Activated T-helper 1 cell treated with anti-CD3 and anti-CD28 coated beads, Interleukin-2, amount 50 U/mL, for 16 hours (primary cell): ENCODE measurements at regions not wholly inside any gene's neighbourhood (a gene's known extent, or its start where the extent isn't known, plus 50 kb on each side); places are given as distances from the start of the nearest gene placed in this dataset.

Experiments used
- DNase-seq, 2 donors: peaks; one replicate each; pipeline ENCODE4 v3.0.0-alpha.2; 2020; ENCODE audit warnings: low read depth in 1 of 2, low spot score in 1 of 2

DNA sequence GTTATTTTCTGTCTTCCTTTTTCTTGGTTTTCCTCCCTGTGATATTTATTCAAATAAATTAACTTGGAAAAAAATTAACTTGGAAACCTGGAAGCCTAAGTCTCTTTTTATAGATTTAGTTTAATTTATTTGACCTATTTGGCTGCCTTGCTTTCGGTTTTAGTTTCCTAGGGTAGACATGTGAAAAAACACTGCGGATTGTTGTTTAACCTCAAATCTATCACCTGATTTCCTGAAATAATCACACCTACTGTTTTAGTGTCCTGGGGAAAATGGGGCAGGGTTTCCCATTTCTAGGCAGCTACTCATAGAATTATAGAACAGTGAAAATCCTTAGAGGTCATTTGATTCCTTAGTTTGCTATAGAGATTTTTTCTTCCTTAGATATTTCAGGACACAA, 412.4 kb downstream of the PCDH17 start:
- no peak for DNase-seq

DNA sequence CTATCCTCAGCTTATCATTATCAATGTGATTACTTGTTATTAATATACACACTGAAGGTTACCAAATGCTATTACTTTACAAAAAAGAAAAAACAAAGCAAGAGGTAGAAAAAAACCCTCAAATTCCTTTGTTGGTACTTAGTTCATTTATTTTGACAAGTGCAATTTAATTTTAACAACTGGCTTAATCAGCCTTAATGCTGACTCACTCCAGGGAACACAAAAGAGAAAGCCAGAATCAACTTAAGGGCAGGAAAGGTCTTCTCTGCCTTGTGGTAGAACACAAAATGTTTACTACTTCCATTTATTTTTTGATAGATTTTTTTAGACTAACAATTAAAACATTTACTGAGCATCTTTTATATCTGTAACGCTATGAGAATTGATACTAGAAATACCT, 417.1 kb downstream of the PCDH17 start:
- no peak for DNase-seq

DNA sequence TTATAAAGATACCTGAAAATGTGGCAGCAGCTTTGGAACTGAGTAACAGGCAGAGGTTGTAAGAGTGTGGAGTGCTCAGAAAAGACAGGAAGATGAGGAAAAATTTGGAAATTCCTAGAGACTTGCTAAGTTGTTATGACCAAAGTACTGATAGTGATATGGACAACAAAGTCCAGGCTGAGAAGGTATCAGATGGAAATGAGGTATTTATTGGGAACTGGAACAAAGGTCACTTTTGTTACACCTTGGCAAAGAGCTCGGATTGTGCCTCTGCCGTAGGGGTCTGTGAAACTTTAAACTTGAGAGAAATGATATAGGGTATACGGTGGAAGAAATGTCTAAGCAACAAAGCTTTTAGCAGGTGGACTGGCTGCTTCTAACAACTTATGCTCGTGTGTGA, 419.9 kb downstream of the PCDH17 start:
- DNase-seq: no peak

DNA sequence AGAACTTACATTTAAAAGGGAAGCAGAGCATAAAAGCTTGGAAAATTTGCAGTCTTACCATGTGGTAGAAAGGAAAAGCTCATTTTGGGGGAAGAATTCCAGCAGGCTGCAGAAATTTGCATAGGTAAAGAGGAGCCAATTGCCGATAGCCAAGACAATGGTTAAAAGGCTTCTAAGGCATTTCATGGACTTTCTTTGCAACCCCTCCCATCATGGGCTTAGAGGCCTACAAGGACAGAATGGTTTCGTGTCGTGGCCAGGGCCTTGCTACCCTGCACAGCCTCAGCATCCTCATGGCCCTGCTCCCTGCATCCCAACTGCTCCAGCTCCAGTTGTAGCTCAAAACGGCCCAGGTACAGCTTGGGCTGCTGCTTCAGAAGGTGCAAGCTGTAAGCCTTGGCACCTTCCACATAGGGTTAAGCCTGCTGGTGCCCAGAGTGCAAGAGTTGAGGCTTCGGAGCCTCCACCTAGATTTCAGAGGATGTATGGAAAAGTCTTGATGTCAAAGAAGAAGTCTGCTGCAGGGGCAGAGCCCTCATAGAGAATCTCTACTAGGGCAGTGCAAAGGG, 420.3 kb downstream of the PCDH17 start:
- no peak for DNase-seq

DNA sequence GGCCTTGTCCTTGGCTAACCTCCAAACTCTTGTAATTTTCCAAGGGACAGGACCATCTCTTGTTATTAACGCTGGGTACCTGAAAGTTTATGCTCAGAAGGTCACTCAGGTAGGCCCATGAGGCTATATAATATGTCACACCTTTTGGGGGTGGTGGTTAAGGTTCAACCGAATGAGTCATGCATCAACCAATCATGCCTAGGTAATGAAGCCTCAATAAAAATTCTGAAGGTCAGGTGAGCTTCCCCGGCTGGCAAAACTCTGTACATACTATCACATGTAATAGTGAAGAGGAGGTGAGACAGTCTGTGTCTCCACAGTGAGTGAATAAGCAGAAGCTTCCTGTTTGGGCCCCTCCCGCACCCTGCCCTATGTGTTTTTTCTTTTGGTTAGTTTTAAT, 424.9 kb downstream of the PCDH17 start:
- DNase-seq: no peak

DNA sequence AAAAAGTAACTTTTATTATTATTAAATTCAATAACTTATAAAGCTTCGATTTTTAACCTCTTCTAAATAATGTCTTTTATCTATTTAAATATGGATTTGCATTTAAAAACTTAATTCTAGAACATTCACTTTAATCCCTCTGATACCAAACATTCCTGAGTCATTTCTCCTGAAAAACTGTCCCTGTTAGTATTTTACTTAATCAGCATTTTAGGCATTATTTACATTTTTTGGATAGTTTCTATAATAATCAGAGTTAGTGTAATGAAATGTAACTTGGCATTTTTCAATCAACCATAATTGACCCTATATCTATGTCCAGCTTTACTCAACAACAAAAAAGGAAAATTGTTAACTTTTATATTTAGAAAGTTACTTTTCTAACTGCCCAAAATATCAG, 428.1 kb downstream of the PCDH17 start:
- no peak for DNase-seq

DNA sequence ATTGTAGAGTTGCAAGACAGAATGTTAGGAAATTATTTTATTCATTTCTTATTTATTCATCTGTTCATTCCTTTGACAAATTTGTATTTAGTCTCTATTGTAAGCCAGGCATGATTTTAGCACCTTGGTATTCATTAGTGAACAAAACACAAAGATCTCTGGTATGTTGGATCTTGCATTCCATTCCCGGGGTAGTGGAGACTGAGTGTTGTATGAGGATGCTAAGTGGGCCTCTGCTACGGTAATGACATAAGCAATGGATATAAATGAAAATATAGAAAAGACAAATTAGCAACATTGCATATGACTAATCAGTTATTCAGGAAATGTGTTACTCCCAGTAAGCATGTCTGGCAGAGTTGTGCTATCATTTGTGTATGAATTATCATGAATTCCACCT, 449.3 kb downstream of the PCDH17 start:
- DNase-seq: no peak

DNA sequence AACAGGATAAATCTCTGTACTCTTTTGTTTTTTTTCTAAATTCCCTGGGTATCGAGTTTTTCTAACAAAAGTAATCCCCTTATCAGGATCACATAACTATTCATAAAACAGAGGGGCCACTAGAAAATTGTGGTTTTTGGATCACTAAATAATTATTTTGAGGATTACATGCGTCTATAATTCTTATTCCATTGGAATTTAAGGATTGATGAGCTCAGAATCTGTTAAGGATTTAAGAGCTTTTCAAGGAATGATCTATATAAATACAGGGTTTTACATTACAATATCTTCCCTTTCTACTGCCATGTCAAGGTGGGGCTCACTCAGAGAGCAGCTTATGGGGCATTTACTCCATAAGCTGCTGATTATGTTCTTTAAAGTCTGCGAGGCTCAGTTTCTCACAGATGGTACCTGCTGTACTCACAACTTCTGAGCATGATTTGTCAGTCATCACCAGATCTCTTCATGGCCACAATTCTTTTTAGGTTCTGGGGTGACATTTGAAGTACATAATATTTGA, 449.8 kb downstream of the PCDH17 start:
- no peak for DNase-seq

DNA sequence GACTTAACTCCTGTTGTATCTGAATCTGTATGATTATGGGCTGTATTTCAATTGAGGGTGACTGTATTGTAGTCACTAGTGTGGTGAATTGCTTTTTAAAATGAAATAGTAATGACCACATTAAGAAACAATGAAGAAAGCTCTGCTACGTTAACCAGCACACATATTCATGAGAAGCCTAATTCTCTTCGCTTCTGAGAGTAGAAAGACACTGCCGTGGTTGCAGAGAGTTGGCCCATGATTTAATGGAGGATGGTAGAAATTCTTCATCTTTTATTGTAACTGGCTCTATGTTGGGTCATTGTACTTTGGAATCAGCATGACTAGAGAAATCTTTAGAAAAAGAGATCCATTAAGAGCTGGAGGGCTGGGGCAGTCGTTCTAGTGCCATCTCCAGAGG, 451.5 kb downstream of the PCDH17 start:
- DNase-seq: no peak

DNA sequence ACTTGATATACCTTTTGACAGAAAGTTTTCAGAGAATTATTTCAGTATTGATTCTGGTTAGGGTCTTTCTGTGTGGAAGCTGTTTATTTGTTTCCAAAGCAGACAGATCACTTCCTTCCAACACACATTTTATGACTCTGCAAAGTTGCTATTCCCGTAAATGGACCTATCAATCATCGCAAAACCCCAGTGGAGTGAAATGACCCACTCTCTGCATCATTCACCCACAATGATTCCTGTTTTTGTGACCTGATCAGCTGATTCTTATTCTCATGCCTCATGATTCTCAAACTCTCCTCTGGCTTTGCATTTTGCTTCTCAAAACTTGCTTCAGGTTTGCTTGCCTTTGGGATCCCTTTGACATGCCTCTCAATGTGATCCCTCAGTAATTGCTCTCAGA, 453.7 kb downstream of the PCDH17 start:
- no peak for DNase-seq

DNA sequence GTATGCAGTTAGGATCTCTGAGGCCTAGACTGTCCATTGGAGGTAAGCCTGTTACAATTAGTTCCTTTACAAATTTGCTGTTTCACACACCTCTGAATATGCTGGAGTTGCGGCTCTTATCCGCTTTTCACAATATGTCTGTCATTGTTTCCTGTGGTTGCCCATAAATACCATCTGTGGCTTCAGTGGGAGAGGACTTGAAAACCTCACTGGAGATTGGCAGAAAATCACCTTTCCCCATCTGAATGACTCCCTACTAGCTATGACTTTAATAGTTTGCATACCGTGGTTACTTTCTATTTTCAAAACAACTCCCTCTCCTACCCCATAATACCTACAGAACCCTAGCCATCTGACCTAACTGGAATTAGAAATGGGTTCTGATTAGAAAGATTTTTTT, 454.3 kb downstream of the PCDH17 start:
- DNase-seq: no peak

DNA sequence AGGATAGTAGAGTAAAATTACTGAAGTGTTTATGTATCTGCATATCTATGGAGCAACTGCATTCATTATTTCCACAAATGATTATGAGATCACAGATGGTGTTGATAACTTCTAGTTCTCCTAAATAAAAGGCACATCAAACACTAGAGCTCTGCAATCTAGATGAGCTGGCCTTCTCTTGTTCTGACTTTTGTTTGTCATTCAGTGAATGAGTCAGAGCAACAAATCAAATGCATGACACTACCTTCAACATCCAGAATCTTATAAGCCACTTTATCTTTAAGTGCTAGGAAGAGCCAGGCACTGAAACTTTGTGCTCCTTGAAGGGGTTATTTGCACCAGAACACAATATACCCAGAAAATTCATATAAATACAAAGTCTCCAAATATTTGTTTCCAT, 456.0 kb downstream of the PCDH17 start:
- DNase-seq: no peak

DNA sequence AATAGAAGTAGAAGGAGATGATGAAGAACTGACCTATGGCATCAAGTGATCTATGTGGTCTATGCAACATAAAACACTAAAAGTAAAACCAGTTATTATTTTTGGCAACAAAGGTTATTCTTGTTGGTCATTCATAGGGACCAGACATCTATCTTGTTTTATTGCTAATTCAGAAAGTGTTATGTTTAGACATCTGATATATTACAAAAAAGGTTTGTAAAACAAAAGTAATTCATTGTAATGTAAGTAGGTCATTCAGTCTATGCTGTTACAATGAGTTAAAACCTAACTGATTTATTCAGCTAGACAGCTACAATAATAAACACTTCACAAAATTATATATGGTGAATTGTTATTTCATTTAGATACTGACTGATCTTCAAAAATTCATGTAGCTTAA, 461.9 kb downstream of the PCDH17 start:
- DNase-seq: no peak

DNA sequence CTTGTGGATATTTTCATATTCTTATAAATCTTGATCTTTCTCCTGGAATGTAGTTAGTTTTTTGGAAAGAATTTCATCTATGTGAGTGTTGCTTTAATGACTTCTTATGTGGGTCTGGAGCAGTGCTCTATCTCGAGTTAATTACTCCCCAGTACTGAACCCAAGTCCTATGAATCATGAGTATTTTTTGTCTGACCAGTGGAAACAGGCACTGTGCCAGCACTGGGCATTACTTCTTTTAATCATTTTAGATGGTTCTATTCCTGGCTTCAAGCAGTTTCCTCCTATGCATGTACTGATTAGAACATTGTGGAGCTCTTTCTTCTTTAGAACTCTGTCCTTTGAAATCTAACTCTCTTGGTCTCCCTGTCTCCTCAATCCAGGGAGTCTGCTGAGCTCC, 466.3 kb downstream of the PCDH17 start:
- no peak for DNase-seq

DNA sequence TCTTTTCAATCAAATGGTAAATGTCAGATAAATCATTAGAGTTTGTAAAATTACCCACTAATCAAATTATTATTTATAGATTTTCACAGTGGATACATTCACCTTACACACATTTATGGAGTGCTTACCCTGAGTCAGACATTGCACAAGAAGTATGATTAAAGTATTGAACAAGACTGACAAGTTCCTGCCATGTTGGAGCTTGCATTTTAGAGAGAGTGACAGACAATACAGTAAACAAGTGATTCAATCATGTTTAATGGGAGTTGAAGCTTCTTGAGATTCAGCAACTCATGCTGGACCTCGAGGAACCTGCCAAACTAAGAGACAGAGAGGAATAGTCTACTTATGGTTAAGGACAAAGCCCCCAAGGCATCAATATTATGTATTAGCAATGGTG, 487.8 kb downstream of the PCDH17 start:
- no peak for DNase-seq

DNA sequence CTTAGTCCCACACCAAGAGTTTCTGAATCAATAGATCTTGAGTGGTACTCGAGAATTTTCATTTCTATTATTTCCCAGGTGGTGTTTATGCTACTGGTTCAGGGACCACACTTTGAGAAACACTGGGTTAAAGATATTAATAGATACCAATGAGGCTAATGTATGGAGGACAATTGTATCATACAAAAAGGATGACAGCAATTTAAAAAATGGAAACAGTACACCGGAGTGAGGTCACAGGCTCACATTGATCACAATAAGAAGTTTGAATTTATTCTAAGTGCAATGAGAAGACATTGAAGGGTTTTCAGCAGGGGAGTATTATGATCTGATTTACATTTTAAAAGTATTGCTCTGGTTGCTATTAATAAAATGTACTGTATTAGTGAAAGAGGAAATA, 488.3 kb downstream of the PCDH17 start:
- no peak for DNase-seq

DNA sequence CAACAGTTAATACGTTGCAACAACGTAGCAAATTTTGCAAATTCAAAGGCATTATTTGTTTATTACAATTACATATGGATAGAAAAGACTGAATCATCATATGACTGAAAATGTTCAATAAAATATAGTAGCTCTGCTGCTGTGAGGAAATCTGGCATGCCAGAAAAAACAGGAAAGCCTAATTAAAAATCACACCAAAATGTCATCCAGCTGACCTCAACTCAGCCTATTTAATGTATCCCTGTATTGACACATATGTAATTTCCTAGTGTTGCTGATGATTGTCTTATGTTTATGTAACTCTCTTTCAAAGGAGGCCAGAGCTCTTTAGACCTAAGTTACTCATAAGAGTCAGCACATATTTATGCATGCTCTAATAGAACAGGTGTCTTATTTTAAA, 495.0 kb downstream of the PCDH17 start:
- no peak for DNase-seq

DNA sequence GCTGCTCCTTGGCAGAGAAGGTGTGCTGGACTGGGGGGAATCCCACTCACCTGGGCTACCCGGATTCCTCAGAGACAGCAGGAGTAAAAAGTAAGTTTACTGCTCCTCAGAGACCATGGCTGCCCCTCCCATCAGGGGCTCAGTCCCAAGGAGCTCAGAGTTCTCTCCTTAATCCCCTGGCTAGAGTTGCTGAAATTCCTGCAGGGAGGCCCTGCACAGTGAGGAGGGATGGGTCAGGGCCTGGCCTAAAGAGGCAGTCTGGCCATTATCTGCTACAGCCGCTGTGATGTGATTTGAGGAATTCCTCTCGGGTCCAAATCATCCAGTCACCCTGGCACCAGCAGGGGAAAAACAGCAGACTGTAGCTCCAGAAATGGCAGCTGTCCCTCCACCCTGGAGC, 502.5 kb downstream of the PCDH17 start:
- no peak for DNase-seq

DNA sequence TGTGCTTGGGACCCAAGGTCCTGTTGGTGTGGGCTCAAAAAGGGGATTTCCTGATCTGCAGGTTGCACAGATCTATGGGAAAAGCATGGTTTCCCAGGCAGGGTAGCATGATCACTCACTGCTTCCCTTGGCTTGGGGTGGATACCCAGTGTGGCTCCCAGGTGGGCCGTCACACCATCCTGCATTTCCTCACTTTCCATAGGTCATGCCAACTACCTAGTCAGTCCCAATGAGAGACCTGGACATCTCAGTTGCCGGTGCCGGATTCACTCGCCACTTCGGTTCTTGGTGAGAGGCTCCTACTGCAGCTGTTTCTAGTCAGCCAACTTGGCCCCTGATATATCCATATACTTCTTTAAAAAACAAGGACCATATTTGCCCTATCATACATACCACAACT, 503.0 kb downstream of the PCDH17 start:
- DNase-seq: no peak

DNA sequence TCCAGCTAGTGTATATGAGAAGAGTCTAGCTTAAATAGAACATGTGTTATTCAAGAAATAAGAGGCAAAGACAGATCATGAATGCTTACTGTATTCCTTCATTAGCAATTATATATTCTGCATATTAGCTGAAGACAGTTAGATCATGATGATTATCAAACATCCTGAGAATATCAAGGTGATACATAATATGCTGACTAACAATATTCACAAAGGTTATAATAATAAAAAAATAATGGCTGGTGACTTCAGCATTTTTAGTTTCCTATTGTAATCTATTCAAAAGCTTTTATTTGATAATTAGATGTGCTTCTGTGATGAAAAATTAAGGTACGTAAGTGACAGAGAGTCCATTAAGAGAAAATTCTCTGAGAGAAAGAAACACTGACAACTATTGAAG, 511.4 kb downstream of the PCDH17 start:
- DNase-seq: no peak

DNA sequence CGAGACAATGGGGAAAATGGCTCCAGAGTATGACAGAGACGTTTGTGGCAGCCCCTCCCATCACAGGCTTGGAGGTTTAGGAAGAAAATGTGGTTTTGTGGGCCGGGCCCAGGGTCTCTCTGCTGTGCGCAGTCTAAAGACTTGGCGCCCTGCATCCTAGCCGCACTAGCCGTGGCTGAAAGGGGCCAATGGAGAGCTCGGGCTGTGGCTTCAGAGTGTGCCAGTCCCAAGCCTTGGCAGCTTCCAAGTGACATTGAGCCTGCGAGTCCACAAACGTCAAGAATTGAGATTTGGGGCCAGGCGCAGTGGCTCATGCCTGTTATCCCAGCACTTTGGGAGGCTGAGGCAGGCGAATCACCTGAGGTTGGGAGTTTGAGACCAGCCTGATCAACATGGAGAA, 513.1 kb downstream of the PCDH17 start:
- no peak for DNase-seq

DNA sequence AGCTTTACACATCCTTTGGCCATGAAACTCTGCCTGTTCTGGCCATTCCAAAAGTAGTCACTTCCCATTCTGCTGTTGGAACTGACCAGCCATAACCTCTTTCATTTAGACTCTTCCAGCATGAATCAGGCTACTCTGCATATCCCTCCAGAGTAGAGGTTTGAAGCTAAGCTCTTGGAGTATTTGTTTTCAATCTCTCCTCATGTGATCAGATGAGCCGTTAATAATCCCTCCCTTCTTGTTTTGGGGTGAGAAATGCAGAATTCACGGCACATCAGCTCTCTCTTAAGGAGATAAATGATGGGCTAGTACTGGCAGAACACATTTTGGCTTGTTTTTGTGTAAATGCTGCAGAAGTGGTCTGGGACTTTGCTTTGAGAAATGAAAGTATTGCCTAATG, 519.9 kb downstream of the PCDH17 start:
- no peak for DNase-seq

DNA sequence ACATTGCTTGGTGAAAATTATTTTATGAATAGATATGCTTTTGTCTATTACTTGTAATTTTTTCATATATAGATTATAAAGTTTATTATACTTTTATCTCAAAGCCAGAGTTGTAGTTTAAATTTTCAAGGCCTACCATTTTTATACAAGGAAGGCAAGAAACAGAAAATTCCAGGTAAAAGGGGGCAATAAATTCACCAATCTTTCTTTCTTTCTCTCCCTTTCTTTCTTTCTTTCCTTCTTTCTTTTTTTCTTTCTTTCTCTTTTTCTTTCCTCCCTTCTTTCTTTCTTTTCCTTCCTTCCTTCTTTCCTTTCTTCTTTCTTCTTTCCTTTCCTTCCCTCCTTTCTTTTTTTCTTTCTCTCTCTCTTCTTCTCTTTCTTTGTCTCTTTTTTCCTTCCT, 529.4 kb downstream of the PCDH17 start:
- no peak for DNase-seq

DNA sequence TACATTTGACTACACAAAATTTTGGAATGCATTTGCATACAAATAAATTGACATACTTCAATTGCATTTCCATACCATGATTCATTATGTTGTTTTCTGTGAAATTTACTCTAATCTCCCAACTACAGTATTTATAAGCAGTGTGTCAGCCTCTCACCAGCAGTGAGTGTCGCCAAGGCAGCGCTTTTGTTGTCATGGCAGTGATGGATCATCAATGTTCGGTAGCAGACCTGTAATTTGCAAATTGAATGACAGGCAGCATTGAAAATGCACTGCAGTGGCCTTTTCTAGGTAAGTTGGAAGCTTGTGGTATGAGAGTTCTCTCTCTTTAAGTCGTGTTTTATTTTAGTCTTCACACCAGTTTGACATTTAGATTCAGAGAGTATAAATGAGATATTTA, 534.1 kb downstream of the PCDH17 start:
- DNase-seq: no peak
